Activated CD4-positive, alpha-beta T cell treated with anti-CD3 and anti-CD28 coated beads for 24 hours (primary cell): ENCODE measurements at regions not wholly inside any gene's neighbourhood (a gene's known extent, or its start where the extent isn't known, plus 50 kb on each side); places are given as distances from the start of the nearest gene placed in this dataset.
"Not testable (repeated sequence)": the region's sequence is repeated elsewhere in the genome, so short reads cannot be mapped to it uniquely, and the experiment has no call there.

Source experiments
- DNase-seq, 2 donors: peaks; one replicate each; pipeline ENCODE4 v3.0.0-alpha.2; 2020; ENCODE audit warnings: low read depth in 2 of 2

DNA sequence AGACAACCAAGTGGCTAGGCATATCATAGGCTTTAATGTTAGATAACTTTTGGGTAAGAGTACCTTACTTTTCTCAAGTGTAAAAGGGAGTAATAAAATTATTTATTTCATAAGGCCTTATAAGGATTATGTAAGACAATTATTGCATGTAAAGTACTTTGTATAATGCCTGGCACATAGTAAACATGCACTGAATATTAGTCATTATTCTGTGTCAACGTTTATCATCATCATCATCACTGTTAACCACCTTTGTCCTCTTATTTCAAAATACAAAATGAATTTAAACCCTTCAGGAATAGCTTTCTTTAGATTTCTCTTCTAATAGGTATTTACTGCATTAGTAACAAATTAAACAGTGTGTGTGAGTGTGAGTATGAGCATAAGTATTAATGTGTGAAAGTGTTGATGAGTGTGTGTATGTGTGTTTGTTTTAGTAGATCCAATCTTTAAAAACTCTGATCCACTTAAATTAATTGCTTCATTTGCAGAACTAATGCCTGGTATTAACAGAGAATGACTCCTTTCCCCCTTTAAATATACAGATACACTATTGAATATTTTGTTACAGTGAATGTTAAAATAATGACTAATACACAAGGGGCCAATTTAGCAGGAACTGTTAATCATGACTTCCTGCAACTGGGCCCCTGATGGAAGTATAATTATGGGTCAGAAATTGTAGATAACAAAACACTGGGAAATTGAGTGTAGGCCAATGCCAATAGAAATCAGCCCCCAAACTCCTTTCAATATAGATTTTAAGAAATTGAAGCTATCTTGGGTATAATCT is 213.3 kb upstream of the FZD8 start:
- DNase-seq, result no peak

DNA sequence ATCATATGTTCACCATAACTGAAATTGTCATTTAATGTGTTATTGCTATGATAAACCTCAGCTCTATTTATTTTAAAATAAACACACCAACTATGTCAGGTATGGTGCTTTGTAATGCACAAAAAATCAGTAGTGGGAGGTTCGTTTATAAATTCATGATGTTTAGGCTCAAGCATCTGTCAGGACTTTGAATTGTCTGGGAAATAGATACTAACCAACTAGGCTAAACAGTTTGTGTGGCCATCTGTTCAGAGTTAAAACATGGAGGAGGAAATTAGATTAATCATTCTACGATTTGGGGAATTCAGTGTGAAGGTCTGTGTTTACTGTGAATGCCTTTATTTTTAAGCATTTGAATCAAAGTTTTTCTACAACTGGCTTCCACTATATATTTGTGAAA is 212.6 kb upstream of the FZD8 start:
- DNase-seq, result no peak

DNA sequence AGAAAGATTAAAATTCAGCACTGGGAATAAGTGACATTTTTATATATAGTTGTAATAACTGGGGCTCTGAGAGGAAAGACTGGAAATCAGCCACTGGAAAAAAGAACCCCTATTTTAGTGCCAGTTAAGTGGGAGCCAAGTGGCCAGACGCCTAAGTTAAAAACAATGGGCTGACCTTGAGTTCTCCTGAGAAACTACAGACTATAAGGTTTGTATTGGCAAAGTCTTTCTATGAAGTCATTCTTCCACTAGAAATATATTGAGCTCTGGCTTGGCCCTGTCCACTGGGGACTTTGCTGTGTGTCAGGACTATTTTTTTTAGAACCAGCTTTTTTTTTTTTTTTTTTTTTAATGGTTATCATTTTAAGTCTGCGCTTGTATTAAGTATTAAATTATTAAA is 210.6 kb upstream of the FZD8 start:
- DNase-seq, result no peak

DNA sequence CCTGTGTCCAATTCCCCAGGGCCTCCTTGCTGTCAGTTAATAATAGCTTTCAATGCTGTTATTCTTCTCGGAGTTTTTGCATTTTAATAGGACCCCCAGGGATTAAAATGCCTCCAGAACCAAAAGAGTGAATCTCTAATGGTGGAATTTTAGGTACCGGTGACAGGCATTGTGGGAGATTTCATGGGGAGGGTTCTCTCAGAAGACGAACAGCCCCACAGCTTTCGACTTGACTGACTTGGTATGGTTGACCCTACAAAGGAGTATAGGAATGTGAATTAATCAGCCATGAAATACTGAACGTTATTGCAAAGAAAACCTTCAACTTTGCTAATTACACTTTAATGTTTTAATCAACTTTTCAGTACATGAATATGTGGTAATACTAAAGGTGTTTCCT is 206.3 kb upstream of the FZD8 start:
- DNase-seq, result no peak

DNA sequence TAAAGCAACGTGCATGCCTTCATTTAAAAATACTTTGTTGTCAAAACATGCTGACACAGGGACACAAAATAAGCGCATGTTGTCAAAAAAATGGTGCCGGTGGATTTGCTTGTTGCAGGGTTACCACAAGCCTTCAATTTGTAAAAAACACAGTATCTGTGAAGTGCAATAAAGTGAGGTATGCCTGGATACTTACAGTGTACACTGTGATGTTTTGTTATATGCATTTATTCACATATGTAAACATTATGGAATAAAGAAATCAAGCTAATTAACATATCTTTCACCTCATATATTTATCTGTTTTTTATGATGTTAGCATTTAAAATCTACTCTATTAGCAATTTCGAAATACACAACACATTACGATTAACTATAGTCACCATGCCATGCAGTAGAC is 202.6 kb upstream of the FZD8 start:
- no peak for DNase-seq

DNA sequence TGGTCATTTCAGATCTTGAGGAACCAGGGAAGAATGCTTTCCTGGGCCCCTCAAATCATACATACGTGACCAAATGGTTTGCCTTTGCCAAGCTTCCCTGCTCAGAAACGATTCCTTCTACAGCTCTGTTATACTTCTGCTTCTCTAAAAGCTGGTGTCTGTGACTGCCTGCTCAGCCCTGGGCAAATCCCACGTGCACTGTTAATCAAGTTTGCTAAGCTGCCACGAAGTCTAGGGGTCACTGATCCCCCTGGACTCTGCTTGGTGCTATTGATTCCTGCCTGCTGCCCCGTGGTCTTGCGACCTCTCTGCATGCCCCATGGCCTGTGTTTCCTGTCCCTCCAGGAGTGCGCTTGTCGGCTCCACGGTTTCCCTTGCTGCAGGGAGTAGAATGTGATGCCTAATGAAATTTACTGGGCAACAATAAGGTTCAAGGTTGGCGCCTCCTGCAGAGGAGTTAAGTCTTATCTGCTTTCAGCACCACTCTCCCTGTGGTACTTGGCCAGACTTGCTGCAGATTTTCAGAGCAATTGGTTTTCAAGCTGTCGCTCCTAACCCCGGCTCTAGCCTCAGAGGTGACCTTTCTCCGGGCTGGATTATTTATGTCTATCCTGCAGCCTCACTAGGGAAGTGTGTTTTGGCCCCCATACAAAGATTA is 201.6 kb upstream of the FZD8 start:
- no peak for DNase-seq

DNA sequence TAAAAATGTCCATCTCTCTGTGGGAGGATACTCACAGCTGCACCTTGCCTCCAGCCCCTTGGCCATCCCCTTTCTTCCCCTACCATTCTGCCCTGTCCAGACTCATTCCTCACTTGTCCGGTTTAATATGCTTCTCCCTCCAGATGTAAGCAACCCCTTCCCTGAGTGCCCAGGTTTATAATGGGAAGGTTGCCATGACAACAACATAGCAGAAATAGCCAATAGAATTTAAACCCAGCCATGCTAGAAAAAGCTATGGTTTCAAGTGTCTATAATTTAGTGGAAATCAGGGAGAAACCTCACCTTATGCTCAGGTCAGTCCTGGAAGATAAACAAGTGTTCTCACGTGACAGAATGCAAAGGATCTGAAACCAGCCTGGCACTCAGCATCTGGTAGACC is 196.0 kb upstream of the FZD8 start:
- DNase-seq, result no peak

DNA sequence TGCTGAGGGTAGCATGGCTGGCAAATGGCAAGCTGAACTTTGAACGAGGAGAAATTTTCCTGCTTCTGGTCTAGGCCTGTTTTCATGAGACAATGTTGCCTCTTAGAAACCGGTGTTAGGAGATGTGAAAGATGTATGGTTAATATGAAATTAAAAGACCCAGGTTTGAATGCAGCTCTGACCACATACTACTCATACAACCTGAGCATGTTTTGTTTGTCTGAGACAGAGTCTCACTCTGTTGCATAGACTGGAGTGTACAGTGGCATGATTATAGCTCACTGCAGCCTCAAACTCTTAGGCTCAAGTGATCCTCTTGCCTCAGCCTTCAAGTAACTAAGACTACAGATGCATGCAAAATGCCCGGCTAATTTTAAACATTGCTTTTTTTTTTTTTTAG is 193.4 kb upstream of the FZD8 start:
- DNase-seq, result no peak

DNA sequence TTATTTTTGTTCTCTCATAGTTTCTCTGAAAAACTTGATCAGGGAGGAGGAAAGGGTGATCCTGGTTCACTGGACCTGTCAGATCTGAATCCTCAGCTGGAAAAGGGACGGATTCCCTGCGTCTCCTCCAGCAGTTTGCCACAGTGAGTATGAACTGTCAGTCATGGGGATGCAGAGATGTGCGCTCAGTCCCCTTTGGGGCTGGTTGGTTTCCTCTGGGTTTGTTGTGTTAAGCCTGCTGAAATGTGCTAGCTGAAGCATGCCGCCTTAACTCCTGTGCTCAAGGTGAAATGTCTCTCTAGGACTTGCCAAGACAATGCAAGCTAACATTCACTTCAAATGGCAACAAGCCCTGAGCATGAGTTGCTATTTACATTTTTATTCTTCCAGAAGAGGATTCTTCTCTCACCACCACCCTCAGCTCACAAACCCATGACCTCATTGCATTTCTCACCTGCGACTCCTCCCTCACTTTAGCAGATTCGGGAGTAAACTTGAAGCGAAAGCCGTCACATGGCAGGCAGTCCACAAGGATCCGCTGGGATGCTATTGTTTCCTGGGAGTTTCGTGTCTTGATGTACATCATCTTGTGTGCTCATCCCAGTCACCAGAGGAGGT is 192.9 kb upstream of the FZD8 start:
- no peak for DNase-seq

DNA sequence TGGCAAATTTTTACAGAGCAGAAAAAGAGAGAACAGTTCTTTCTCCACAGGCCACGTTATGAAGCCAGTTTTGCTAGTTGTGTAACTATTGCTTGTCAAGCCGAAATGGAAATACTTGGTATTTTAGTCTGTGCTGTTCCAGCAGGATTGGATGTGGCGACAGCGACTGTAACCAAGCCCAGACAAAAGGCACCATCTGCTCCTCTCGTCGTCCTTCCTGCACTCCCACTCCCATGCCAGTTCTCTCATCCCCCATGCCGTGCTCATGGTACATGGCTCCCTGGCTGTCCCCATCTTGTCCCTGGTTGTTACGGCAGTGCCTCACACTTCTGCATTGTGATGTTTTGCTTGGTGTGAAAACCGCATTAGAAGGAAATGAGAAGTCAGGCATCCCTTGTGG is 185.7 kb upstream of the FZD8 start:
- no peak for DNase-seq

DNA sequence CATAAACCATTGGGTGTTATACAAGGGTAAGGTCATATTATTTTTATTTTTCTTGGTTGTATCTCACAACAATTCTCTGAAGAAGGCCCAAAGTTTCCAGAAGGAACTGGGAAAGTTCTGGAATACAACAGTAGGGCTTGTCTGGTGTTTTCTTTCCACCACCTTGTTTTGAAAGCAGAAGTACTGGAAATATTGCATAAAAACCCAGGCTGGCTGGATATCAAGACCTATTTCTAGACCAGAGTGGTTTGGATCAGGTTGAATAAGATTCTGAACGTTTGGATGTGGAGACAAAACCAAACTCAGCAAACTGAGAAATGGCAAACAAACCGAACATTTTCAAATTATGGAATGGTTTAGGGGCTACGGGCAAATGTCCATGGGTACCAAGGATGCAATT is 182.6 kb upstream of the FZD8 start:
- DNase-seq, result no peak

DNA sequence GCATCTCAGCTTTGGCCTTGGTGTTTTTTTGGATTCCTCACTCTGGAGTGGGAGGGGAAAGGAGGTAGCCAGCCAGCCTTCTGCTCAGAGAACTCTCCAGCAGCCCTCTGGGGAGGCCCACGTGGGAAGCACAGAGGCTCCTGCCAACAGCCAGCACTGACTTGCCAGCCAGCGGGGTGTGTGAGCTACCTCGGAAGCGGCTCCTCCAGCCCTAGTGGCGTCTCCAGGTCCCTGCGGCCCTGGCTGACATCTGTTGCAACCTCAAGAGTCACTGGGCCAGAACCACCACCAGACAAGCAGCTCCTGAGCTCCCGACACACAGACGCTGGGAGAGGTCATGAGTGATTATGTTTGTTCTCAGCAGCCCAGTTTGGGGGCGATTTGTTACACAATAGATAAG is 180.2 kb upstream of the FZD8 start:
- DNase-seq, result no peak

DNA sequence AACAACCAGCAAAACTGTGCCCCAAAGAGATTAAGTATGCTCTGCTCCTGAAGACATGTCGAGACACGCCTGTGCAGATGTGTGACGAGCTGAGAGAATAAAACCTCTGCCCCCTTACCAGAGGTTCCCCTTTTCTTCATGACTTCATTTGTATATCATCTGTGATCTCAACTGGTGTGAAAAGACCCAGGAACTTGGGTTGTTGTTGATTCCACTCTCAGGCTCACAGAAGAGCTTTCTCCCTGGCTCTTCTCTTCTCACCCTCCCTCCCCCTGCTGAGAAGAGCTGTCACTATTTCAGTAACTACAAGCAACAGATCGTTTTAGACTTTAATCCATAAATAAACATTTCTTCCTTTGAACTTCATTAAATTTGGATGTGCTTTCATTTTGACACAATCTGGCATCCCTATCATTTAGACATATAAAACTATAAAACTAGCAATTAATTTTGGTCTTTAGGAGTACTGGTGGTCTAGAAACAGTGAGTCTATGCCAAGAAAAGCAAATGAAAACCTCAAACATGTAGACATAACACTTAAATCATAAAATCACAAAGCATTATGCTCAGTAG is 179.3 kb upstream of the FZD8 start:
- DNase-seq, result no peak

DNA sequence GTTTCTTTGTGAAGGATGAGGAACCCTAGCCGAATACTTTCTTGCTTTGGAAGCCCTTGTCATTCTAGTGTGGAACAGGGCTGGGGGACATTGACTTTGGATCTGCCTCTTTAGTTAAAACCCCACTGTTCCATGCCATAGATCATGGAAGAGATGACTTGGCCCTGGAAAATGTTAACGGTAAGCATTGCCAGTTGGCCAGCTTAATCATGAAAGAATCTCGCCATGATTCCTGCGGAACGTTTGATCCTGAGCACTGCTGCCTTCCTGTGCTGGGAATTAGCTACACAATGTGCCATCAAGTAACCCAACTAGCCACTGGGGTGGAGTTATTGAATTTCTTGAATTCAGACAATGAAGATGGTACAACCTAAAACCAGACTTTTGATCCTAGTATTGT is 177.6 kb upstream of the FZD8 start:
- no peak for DNase-seq

DNA sequence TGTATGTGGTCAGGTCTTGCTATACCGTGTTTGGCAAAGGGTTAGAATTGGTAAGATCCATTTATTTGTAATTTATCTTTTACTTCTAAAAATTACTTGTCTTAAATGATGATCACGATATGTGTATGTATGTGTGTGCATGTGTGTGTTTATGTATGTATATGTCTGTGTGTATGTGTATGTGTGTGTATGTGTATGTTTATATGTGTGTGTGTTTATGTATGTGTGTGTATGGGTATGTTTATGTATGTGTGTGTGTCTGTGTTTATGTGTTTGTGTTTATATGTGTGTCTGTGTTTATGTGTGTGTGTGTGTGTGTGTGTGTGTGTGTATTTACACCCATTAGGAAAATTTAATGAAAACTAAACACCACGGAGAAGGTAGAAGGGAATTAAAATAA is 176.9 kb upstream of the FZD8 start:
- DNase-seq, result no peak

DNA sequence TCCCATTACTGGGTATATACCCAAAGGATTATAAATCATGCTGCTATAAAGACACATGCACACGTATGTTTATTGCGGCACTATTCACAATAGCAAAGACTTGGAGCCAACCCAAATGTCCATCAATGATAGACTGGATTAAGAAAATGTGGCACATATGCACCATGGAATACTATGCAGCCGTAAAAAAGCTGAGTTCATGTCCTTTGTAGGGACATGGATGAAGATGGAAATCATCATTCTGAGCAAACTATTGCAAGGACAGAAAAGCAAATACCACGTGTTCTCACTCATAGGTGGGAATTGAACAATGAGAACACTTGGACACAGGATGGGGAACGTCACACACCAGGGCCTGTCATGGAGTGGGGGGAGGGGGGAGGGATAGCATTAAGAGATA is 175.0 kb upstream of the FZD8 start:
- DNase-seq, result not testable (repeated sequence)

DNA sequence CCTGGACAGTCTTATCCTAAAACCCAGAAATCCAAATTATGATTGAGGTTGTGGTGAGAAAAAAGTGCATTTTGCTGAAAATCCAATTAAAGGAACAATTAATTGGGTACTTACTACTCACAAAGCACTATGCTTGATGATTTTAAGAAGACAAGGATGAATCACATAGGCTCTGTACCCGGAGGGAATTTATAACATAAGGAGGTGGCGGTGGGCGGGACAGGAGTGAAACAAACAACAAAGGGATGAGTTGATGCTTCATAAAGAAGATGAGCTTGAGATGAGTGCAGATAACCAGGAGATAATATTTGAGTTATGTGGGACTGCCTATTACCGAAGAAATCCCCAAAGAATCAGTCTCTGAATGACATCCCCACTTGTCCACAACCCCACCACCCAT is 171.1 kb upstream of the FZD8 start:
- no peak for DNase-seq

DNA sequence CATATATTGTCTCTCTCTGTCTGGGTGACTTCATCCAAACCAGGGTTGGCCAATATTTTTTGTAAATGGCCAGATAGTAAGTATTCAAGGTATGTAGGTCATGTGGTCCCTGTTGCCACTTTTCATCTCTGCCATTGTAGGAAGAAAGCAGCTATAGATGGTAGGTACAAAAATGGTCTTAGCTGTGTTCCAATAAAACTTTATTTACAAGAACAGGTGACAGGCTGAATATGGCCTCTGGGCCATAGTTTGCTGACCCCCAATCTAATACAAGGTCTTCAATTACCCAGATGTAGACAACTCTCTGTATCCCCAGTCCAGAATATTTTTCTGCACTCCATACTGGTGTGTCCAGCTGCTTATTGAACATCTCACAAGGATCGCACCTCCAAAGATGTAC is 166.2 kb upstream of the FZD8 start:
- DNase-seq, result no peak

DNA sequence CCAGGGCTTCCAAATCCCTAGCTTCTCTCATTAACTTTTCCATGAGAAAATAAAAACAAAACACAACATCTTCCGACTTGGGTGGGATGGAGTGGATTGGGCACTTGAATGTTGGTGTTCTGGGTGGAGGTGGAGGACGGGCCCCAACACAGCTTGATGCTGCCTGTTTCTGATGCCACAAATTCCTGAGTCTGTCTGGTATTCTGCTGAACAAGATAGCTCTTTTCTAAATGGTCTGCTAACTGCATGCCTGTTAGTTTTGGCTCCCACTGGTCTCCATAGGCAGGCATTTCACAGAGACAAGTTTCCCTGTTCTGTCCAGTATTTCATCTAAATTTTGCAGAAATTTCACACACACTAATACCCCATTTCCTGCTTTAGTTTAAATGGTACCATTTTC is 160.9 kb upstream of the FZD8 start:
- DNase-seq, result no peak

DNA sequence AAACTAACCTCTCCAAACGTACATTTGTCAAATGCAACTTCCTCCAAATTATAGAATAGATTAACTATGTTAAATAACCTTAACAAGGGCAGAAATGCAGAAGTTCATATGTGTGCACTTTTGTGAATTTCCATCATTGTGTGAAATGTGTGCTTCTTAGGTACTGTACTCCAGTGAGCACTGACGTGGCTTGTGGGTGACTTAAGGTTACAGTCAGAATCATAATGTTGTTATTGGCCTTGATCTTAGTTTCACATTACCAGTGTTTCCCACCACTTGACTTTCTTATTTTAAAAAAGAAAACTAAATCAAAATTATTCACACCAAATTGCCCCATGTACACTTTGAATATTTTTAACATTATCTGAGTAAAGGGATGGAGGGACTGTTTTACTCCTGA is 155.1 kb upstream of the FZD8 start:
- DNase-seq, result no peak

DNA sequence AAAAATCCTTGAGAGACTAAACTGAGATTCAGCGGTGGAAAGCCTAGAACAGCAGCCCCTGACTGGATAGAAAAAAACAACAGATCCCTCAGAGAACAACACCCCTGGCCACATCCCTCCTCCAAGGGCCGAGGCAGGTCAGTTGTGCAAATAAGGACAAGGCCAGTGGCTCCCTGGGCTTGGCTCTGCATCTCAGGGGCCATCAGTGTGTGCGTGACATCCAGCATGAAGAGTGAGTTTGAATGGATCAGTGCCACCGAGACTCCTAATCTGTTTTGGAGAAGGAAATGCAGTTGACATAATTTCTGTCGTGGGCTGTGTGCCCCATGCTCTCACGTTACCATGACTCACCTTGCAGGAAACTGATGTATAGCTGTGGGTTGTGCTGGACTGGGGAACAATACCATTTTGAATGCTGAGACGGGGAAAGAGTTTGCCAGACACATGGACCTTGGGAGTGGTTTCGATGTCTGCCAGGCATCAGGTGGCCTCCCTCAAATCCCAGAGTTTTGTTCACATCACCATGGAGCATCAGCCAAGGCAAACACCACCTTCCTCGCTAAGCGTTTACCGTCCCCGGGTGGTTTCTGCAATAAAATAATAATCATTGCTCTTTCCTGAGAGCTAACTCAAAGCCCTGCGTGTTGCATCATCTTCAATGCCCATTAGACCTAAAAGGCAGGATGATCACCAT is 153.2 kb upstream of the FZD8 start:
- DNase-seq, result no peak

DNA sequence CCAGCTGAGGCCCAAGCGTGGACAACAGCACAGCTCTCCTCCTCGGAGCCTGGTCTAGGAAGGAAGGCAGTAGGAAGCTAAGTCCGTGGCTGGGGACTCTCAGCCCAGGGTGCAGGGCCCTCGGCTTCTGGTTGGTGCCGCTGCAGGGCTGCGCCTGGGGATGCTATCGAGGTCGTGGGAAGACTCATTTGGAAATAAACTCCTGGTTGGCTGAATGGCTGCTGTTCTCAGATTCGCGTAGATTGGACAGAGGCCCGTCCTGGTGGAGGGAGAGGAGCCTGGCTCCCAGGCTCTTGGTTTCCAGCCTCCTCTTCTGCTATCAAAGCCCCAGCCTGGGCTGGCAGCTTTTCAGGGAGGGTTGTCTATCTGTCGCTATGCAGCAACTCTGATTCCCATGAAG is 152.6 kb upstream of the FZD8 start:
- DNase-seq, result no peak
